ENCODE measurements at regions not wholly inside any gene's neighbourhood (a gene's known extent, or its start where the extent isn't known, plus 50 kb on each side); places are given as distances from the start of the nearest gene placed in this dataset.
"Not testable (repeated sequence)": the region's sequence is repeated elsewhere in the genome, so short reads cannot be mapped to it uniquely, and the experiment has no call there.

GRCh38 chr1:121117622-121118479 lies 66.3 kb downstream of the FAM72B start:
- not testable (repeated sequence) for DNase-seq
